K562 (cell line): ENCODE measurements at regions not wholly inside any gene's neighbourhood (a gene's known extent, or its start where the extent isn't known, plus 50 kb on each side); places are given as distances from the start of the nearest gene placed in this dataset.

Experiments
- ARID1B ChIP-seq: fragments of 450-650 bp; IDR thresholded peaks from 2 replicates; pipeline ENCODE4 v1.6.1; 2016; ENCODE audit warnings: antibody characterized with exemption, mild to moderate bottlenecking, inconsistent platforms
- CHD2 ChIP-seq: IDR thresholded peaks from 2 replicates; pipeline ENCODE4 v1.6.1; 2011; ENCODE audit warnings: low read depth, low read length
- E4F1 ChIP-seq: fragments of 250-450 bp; sonication (Bioruptor Pico); IDR thresholded peaks from 2 replicates; pipeline ENCODE4 v1.5.0; 2021; ENCODE audit warnings: mild to moderate bottlenecking, borderline replicate concordance
- FOXM1 ChIP-seq, 2 experiments: fragments of 450-650 bp in 1 of 2; sonication (generic) in 1 of 2; formaldehyde crosslinking in 1 of 2; IDR thresholded peaks; 2 replicates each; pipeline versions ENCODE4 v1.6.1 to v1.9.0; 2017 to 2022; ENCODE audit warnings: low read depth in 2 of 2, mild to moderate bottlenecking in 2 of 2, missing genetic modification reagents in 1 of 2, moderate library complexity in 1 of 2
- IFI16 ChIP-seq: fragments of 250-450 bp; sonication (Bioruptor Pico); IDR thresholded peaks from 2 replicates; pipeline ENCODE4 v2.1.2; 2022; ENCODE audit warnings: mild to moderate bottlenecking, inconsistent platforms
- KDM1A ChIP-seq, 2 experiments: fragments of 450-650 bp; IDR thresholded peaks; 2 replicates each; pipeline ENCODE4 v1.6.1; 2016; ENCODE audit warnings: mild to moderate bottlenecking in 2 of 2
- MAZ ChIP-seq, 2 experiments: fragments of 450-650 bp in 1 of 2; sonication (generic) in 1 of 2; formaldehyde crosslinking; IDR thresholded peaks in 1 of 2; conservative IDR thresholded peaks in 1 of 2; 2 replicates each; pipeline versions ENCODE4 v1.4.0 to v1.5.0; 2020; ENCODE audit warnings: mild to moderate bottlenecking in 1 of 2, missing genetic modification reagents in 1 of 2
- MECOM ChIP-seq: fragments of 250-450 bp; sonication (Bioruptor Pico); IDR thresholded peaks from 2 replicates; pipeline ENCODE4 v1.8.0; 2022; ENCODE audit warnings: inconsistent platforms
- NCOR1 ChIP-seq: fragments of 450-650 bp; IDR thresholded peaks from 2 replicates; pipeline ENCODE4 v1.6.1; 2016; ENCODE audit warnings: mild to moderate bottlenecking, moderate library complexity
- NFRKB ChIP-seq: fragments of 450-650 bp; IDR thresholded peaks from 2 replicates; pipeline ENCODE4 v1.6.1; 2016; ENCODE audit warnings: low read depth
- NKRF ChIP-seq: fragments of 450-650 bp; IDR thresholded peaks from 2 replicates; pipeline ENCODE4 v1.6.1; 2016; ENCODE audit warnings: borderline replicate concordance
- NR2F6 ChIP-seq: fragments of 450-650 bp; formaldehyde crosslinking; IDR thresholded peaks from 2 replicates; pipeline ENCODE4 v1.4.0; 2020; ENCODE audit warnings: mild to moderate bottlenecking
- SAP30 ChIP-seq: fragments of 200-600 bp; sonication (generic); IDR thresholded peaks from 2 replicates; pipeline ENCODE4 v1.6.1; 2012; ENCODE audit warnings: borderline replicate concordance, low read depth, mild to moderate bottlenecking, moderate library complexity, low read length, control low read depth, inconsistent platforms; ENCODE audit not compliant: insufficient read depth, poor library complexity, severe bottlenecking
- SMAD4 ChIP-seq: fragments of 250-450 bp; sonication (Bioruptor Pico); conservative IDR thresholded peaks from 2 replicates; pipeline ENCODE4 v1.8.0; 2021; ENCODE audit warnings: inconsistent platforms, mild to moderate bottlenecking, moderate library complexity
- SOX6 ChIP-seq: fragments of 450-650 bp; IDR thresholded peaks from 2 replicates; pipeline ENCODE4 v1.6.1; 2014; ENCODE audit warnings: mild to moderate bottlenecking
- STAT5A ChIP-seq: IDR thresholded peaks from 2 replicates; pipeline ENCODE4 v1.6.1; 2012; ENCODE audit warnings: low read length, inconsistent platforms, borderline replicate concordance
- TAL1 ChIP-seq: fragments of 450-650 bp; IDR thresholded peaks from 2 replicates; pipeline ENCODE4 v1.6.1; 2016; ENCODE audit warnings: mild to moderate bottlenecking
- TBL1XR1 ChIP-seq, 2 experiments: IDR thresholded peaks; 2 replicates each; pipeline ENCODE4 v1.6.1; 2012; ENCODE audit warnings: improper control_type of control experiment in 2 of 2, low read length in 2 of 2, mild to moderate bottlenecking in 1 of 2
- TCF3 ChIP-seq: sonication (generic); formaldehyde crosslinking; IDR thresholded peaks from 2 replicates; pipeline ENCODE4 v1.4.0; 2020; ENCODE audit warnings: mild to moderate bottlenecking, missing genetic modification reagents
- TEAD4 ChIP-seq, 2 experiments: sonication (generic) in 1 of 2; formaldehyde crosslinking in 1 of 2; IDR thresholded peaks; 2 replicates each; pipeline versions ENCODE4 v1.6.1 to v1.8.0; 2012 to 2022; ENCODE audit warnings: borderline replicate concordance in 1 of 2, inconsistent platforms in 1 of 2, low read length in 1 of 2, mild to moderate bottlenecking in 1 of 2, missing genetic modification reagents in 1 of 2
- ZBTB1 ChIP-seq: sonication (generic); formaldehyde crosslinking; IDR thresholded peaks from 2 replicates; pipeline ENCODE4 v1.8.1; 2023; ENCODE audit warnings: missing genetic modification reagents, low read depth, mild to moderate bottlenecking, borderline replicate concordance
- ZNF133 ChIP-seq: fragments of 250-450 bp; sonication (Bioruptor Pico); IDR thresholded peaks from 2 replicates; pipeline ENCODE4 v1.4.0; 2020; ENCODE audit warnings: mild to moderate bottlenecking
- ZNF23 ChIP-seq: fragments of 250-450 bp; sonication (Bioruptor Pico); IDR thresholded peaks from 2 replicates; pipeline ENCODE4 v1.4.0; 2020; ENCODE audit warnings: mild to moderate bottlenecking

GRCh38 chr12:83313827-83314226 lies 627.1 kb downstream of the TMTC2 start (continued):
- TF ChIP-seq TEAD4 (IDR thresholded peaks at IDR 0.05; ENCODE audit: low read length), result peak; percentile 71; the same call in 1 of the 2 replicates
- TF ChIP-seq TEAD4 (CRISPR knock-in tag; IDR thresholded peaks at IDR 0.05; ENCODE audit: borderline replicate concordance), result no peak
- TF ChIP-seq NFRKB, result no peak
- peak; percentile 73 to 90 for TF ChIP-seq KDM1A (IDR thresholded peaks at IDR 0.05)
- peak; percentile 78 for TF ChIP-seq NCOR1
- no peak for TF ChIP-seq NR2F6
- TF ChIP-seq SAP30, result no peak
- TF ChIP-seq ARID1B, result peak; percentile 82
- TF ChIP-seq SOX6, result peak; percentile 39; the same call in 1 of the 2 replicates
- no peak for TF ChIP-seq CHD2
- TF ChIP-seq STAT5A, result peak; percentile 50; the same call in 1 of the 2 replicates
- peak in 1 of 2 experiments; percentile 84; a peak in 2 of 4 replicates for TF ChIP-seq TBL1XR1 (IDR thresholded peaks at IDR 0.05; ENCODE audit: low read length in 2 of 2)
- 0 out of 4 replicates have a peak, but pooled peaks of 1 of the 2 experiments have one; percentile 14 for TF ChIP-seq MAZ (CRISPR knock-in tag; conservative IDR thresholded peaks at IDR 0.05 in 1 of 2, IDR thresholded peaks at IDR 0.05 in 1 of 2)
- peak; percentile 99 for TF ChIP-seq SMAD4 (CRISPR knock-in tag)
- TF ChIP-seq MECOM (CRISPR knock-in tag), result 0 out of 2 replicates have a peak, but pooled peaks have one; percentile 28
- no peak for TF ChIP-seq IFI16
- TF ChIP-seq TAL1, result peak; percentile 65
- TF ChIP-seq E4F1 (CRISPR knock-in tag), result no peak
- TF ChIP-seq FOXM1 (IDR thresholded peaks at IDR 0.05; ENCODE audit: low read depth), result peak; percentile 12; the same call in 1 of the 2 replicates
- TF ChIP-seq FOXM1 (CRISPR knock-in tag; IDR thresholded peaks at IDR 0.05; ENCODE audit: low read depth), result no peak
- TF ChIP-seq ZNF23 (CRISPR knock-in tag), result no peak
- no peak for TF ChIP-seq ZBTB1 (CRISPR knock-in tag)
- peak; percentile 71 for TF ChIP-seq TCF3 (CRISPR knock-in tag)
- no peak for TF ChIP-seq NKRF
- TF ChIP-seq ZNF133 (CRISPR knock-in tag), result no peak
